HepG2 (cell line): ENCODE measurements at regions not wholly inside any gene's neighbourhood (a gene's known extent, or its start where the extent isn't known, plus 50 kb on each side); places are given as distances from the start of the nearest gene placed in this dataset.

Experiments used
- ATAC-seq: fragments of 200-7000 bp; cut with Tn5 transposase; 3 replicates; pipeline ENCODE4 v1.9.1; 2020; ENCODE audit warnings: mild to moderate bottlenecking, moderate library complexity
- BruUV-seq: library from RNA; stranded (reverse); fragments of 400-500 nt; replicated peaks from 2 replicates; lab custom pipeline; 2021; lab: Mats Ljungman, UMichigan
- CTCF ChIA-PET: fragments of 300-600 bp; formaldehyde crosslinking; extraction: SDS; loops from one replicate; lab custom pipeline; 2021; ENCODE audit warnings: low total read pairs, inconsistent platforms, low intra/inter-chr PET ratio; lab: Yijun Ruan, JAX
- POLR2A ChIA-PET: fragments of 350-600 bp; sonication (Branson Sonifier 250); formaldehyde crosslinking; loops from one replicate; lab custom pipeline; 2020; ENCODE audit warnings: antibody characterized with exemption, inconsistent platforms; lab: Yijun Ruan, JAX
- DNase-seq: peaks from one replicate; pipeline ENCODE4 v3.0.0-alpha.2; 2015; ENCODE audit warnings: low spot score
- FAIRE-seq: peaks from 3 replicates; lab custom pipeline; 2011; peaks lifted over from hg19 to GRCh38; lab: Jason Lieb, UNC
- H2AFZ ChIP-seq: one replicate; pipeline ENCODE4 v1.6.1; 2011; ENCODE audit warnings: low read length, inconsistent platforms
- H3K27ac ChIP-seq: fragments of 300-600 bp; 3 replicates; pipeline ENCODE4 v1.8.0; 2011; ENCODE audit warnings: mixed run types, mild to moderate bottlenecking, mixed read lengths, low read length, inconsistent platforms; ENCODE audit not compliant: insufficient read depth; ENCODE audit errors: extremely low read length
- H3K27me3 ChIP-seq, 2 experiments: fragments of 200-600 bp in 1 of 2; 2 replicates in 1 of 2; 3 replicates in 1 of 2; pipeline versions ENCODE4 v1.6.0 to v1.8.0; 2011; ENCODE audit warnings: low read length in 2 of 2, mild to moderate bottlenecking in 2 of 2, moderate library complexity in 2 of 2, inconsistent platforms in 1 of 2; ENCODE audit not compliant: insufficient read depth in 2 of 2, control insufficient read depth in 1 of 2
- H3K36me3 ChIP-seq, 2 experiments: fragments of 200-600 bp in 1 of 2; replicated peaks in 1 of 2; 2 replicates in 1 of 2; 3 replicates in 1 of 2; pipeline versions ENCODE4 v1.5.1 to v1.8.0; 2011; ENCODE audit warnings: low read length in 2 of 2, inconsistent platforms in 1 of 2; ENCODE audit not compliant: insufficient read depth in 2 of 2, control insufficient read depth in 1 of 2
- H3K4me1 ChIP-seq: 2 replicates; pipeline ENCODE4 v1.5.1; 2012; ENCODE audit warnings: low read length, inconsistent platforms; ENCODE audit not compliant: insufficient read depth
- H3K4me2 ChIP-seq: 2 replicates; pipeline ENCODE4 v1.6.0; 2011; ENCODE audit warnings: low read depth, low read length, inconsistent platforms
- H3K4me3 ChIP-seq, 3 experiments: fragments of 200-600 bp in 1 of 3; sonication (generic), shearing (Covaris generic) in 1 of 3; replicated peaks in 1 of 3; 2 replicates each; pipeline ENCODE4 v1.5.1; 2011 to 2016; ENCODE audit warnings: low read length in 3 of 3, inconsistent platforms in 2 of 3, low read depth in 2 of 3, mild to moderate bottlenecking in 2 of 3, control low read depth in 1 of 3, mixed read lengths in 1 of 3; ENCODE audit not compliant: insufficient read depth in 1 of 3
- H3K79me2 ChIP-seq: one replicate; pipeline ENCODE4 v1.6.1; 2011; ENCODE audit warnings: low read length, inconsistent platforms; ENCODE audit not compliant: insufficient read depth
- H3K9ac ChIP-seq: 2 replicates; pipeline ENCODE4 v1.6.0; 2011; ENCODE audit warnings: mild to moderate bottlenecking, low read depth, low read length, inconsistent platforms; ENCODE audit not compliant: insufficient read depth
- H3K9me3 ChIP-seq: 2 replicates; pipeline ENCODE4 v1.5.1; 2012; ENCODE audit warnings: mild to moderate bottlenecking, low read length
- H4K20me1 ChIP-seq: 2 replicates; pipeline ENCODE4 v1.6.0; 2011; ENCODE audit warnings: inconsistent platforms, mild to moderate bottlenecking, low read length, moderate library complexity; ENCODE audit not compliant: insufficient read depth
- ATF7 ChIP-seq, 2 experiments: fragments of 450-650 bp in 1 of 2; sonication (generic) in 1 of 2; formaldehyde crosslinking in 1 of 2; IDR thresholded peaks; 2 replicates each; pipeline versions ENCODE4 v1.4.0 to v1.6.1; 2016 to 2020; ENCODE audit warnings: antibody characterized with exemption in 1 of 2, mild to moderate bottlenecking in 1 of 2, missing genetic modification reagents in 1 of 2
- ATM ChIP-seq: fragments of 450-650 bp; IDR thresholded peaks from 2 replicates; pipeline ENCODE4 v1.7.1; 2017; ENCODE audit warnings: mild to moderate bottlenecking, borderline replicate concordance
- GFI1 ChIP-seq: sonication (generic); formaldehyde crosslinking; IDR thresholded peaks from 2 replicates; pipeline ENCODE4 v1.5.0; 2020; ENCODE audit warnings: missing genetic modification reagents, mild to moderate bottlenecking, borderline replicate concordance
- NFKB2 ChIP-seq: sonication (generic); formaldehyde crosslinking; IDR thresholded peaks from 2 replicates; pipeline ENCODE4 v1.4.0; 2020; ENCODE audit warnings: missing genetic modification reagents, borderline replicate concordance
- STAT6 ChIP-seq: sonication (generic); formaldehyde crosslinking; IDR thresholded peaks from 2 replicates; pipeline ENCODE4 v1.4.0; 2020; ENCODE audit warnings: missing genetic modification reagents, mild to moderate bottlenecking, borderline replicate concordance
- ZFP91 ChIP-seq: sonication (generic); formaldehyde crosslinking; IDR thresholded peaks from 2 replicates; pipeline ENCODE4 v1.9.0; 2022; ENCODE audit warnings: missing genetic modification reagents, mild to moderate bottlenecking, borderline replicate concordance
- ZNF317 ChIP-seq: sonication (generic); formaldehyde crosslinking; IDR thresholded peaks from 2 replicates; pipeline ENCODE4 v1.5.0; 2020; ENCODE audit warnings: mild to moderate bottlenecking, missing genetic modification reagents
- ZNF512B ChIP-seq: sonication (generic); formaldehyde crosslinking; IDR thresholded peaks from 2 replicates; pipeline ENCODE4 v1.5.1; 2020; ENCODE audit warnings: missing genetic modification reagents, mild to moderate bottlenecking, borderline replicate concordance
- WGBS: methylation state at CpG from one replicate; pipeline ENCODE4 v1.1.6; 2017; ENCODE audit warnings: low lambda C conversion rate; 5-methylcytosine and 5-hydroxymethylcytosine counted together
- in situ Hi-C: cut with HindIII; loops from 2 replicates; pipeline ENCODE4 v1.10.0; 2017; ENCODE audit warnings: low pct_unique_long_range_greater_than_20kb; ENCODE audit not compliant: extremely low pct_ligation_motif_present
- intact Hi-C: fragments of 100-400 bp; cut with micrococcal nuclease; formaldehyde crosslinking; loops from one replicate; pipeline ENCODE4 v1.10.0; 2022; ENCODE audit not compliant: unreplicated experiment

- Histone ChIP-seq H3K79me2 (no peaks in the 10 kb centered on the region), H3K9me3 (no peaks in the 10 kb centered on the region), H3K27ac (no peak overlapping the region), H3K36me3 (no peaks in the 10 kb centered on the region), H3K27me3 (peaks cover 0 to 4% of the 10 kb centered on the region in 2 experiments; a peak in 1 of 5 replicates), H2AFZ (no peak overlapping the region), H3K4me1 (peaks cover 19% of the 10 kb centered on the region), H3K4me3 (no peak overlapping the region; a peak in 1 of 6 replicates), H4K20me1 (no peaks in the 10 kb centered on the region), H3K9ac (no peak overlapping the region), H3K4me2 (peak overlapping the region; percentile 53; the same call in 1 of the 2 replicates)
- no peak for TF ChIP-seq ZFP91
- TF ChIP-seq GFI1 (CRISPR knock-in tag), result 0 out of 2 replicates have a peak, but pooled peaks have one; percentile 17
- no peak for ATAC-seq
- intact Hi-C loops (no loop called here), in situ Hi-C loops (no loop called here)
- WGBS, result 2% methylated on average over 5 of the region's 5 CpGs
- POLR2A ChIA-PET, result no interaction called here
- CTCF ChIA-PET, result no interaction called here
- no peak for FAIRE-seq
- no TSS peak for BruUV-seq
- no peak for DNase-seq
These were observed 148.5 kb upstream of the AKR1E2 start for GRCh38 chr10:4677296-4678021.

GRCh38 chr10:4676566-4676965 lies 149.4 kb upstream of the AKR1E2 start:
- in situ Hi-C loops (no loop called here), intact Hi-C loops (no loop called here)
- Histone ChIP-seq H4K20me1 (no peaks in the 10 kb centered on the region), H3K9me3 (no peaks in the 10 kb centered on the region), H3K36me3 (no peaks in the 10 kb centered on the region), H3K4me3 (no peak overlapping the region), H2AFZ (no peak overlapping the region), H3K4me1 (peaks cover 19% of the 10 kb centered on the region), H3K79me2 (no peaks in the 10 kb centered on the region), H3K9ac (no peak overlapping the region), H3K27me3 (peaks cover 0 to 6% of the 10 kb centered on the region in 2 experiments; a peak in 2 of 5 replicates), H3K27ac (no peak overlapping the region), H3K4me2 (no peak overlapping the region)
- CTCF ChIA-PET, result no interaction called here
- DNase-seq (no peak), FAIRE-seq (no peak), ATAC-seq (no peak)
- POLR2A ChIA-PET, result no interaction called here
- 67% methylated on average over 3 of the region's 3 CpGs for WGBS
- no TSS peak for BruUV-seq
- no peak for TF ChIP-seq ZNF317 (CRISPR knock-in tag)
- TF ChIP-seq ATM, result no peak
- TF ChIP-seq ATF7 (IDR thresholded peaks at IDR 0.05), result peak; percentile 30; the same call in 1 of the 2 replicates
- TF ChIP-seq ATF7 (CRISPR knock-in tag; IDR thresholded peaks at IDR 0.05), result no peak
- no peak for TF ChIP-seq NFKB2 (CRISPR knock-in tag)
- TF ChIP-seq STAT6 (CRISPR knock-in tag), result no peak
- TF ChIP-seq ZNF512B, result no peak
